PC-9 (cell line): ENCODE measurements at regions not wholly inside any gene's neighbourhood (a gene's known extent, or its start where the extent isn't known, plus 50 kb on each side); places are given as distances from the start of the nearest gene placed in this dataset.

Source experiments
- BruUV-seq: library from RNA; stranded (reverse); fragments of 400-500 nt; replicated peaks from 2 replicates; lab custom pipeline; 2021; lab: Mats Ljungman, UMichigan
- CTCF ChIA-PET: fragments of 300-600 bp; sonication (Branson Sonifier 250); formaldehyde crosslinking; loops from one replicate; lab custom pipeline; 2022; ENCODE audit warnings: antibody characterized with exemption; lab: Charles Lee
- POLR2A ChIA-PET: fragments of 300-600 bp; sonication (Branson Sonifier 250); formaldehyde crosslinking; loops from one replicate; lab custom pipeline; 2022; ENCODE audit warnings: antibody characterized with exemption; ENCODE audit not compliant: unreplicated experiment; lab: Charles Lee
- DNase-seq, 2 experiments: peaks; one replicate each; pipeline versions ENCODE4 v3.0.0 to v3.0.0-alpha.2; 2015 to 2022; ENCODE audit warnings: mixed read lengths in 1 of 2
- H2AFZ ChIP-seq: fragments of 200-600 bp; sonication (generic); 2 replicates; pipeline ENCODE4 v1.8.1; 2017; ENCODE audit warnings: antibody characterized with exemption
- H3F3A ChIP-seq: fragments of 200-600 bp; sonication (generic); 2 replicates; pipeline ENCODE4 v1.8.1; 2017; ENCODE audit warnings: antibody characterized with exemption, mild to moderate bottlenecking, low read depth; ENCODE audit not compliant: insufficient read depth
- H3K27ac ChIP-seq: fragments of 200-600 bp; sonication (generic); 2 replicates; pipeline ENCODE4 v1.6.1; 2016; ENCODE audit warnings: mixed run types
- H3K27me3 ChIP-seq: fragments of 200-600 bp; sonication (generic); 2 replicates; pipeline ENCODE4 v1.6.1; 2016; ENCODE audit warnings: low read depth, mixed run types; ENCODE audit not compliant: insufficient read depth
- H3K36me3 ChIP-seq: fragments of 200-600 bp; sonication (generic); 2 replicates; pipeline ENCODE4 v1.6.1; 2016; ENCODE audit warnings: low read depth, mixed run types
- H3K4me1 ChIP-seq: fragments of 200-600 bp; sonication (generic); replicated peaks from 2 replicates; pipeline ENCODE4 v1.6.1; 2016; ENCODE audit warnings: mixed run types; ENCODE audit not compliant: insufficient read depth
- H3K4me2 ChIP-seq: fragments of 200-600 bp; sonication (generic); 2 replicates; pipeline ENCODE4 v1.6.1; 2017; ENCODE audit warnings: mixed run types
- H3K4me3 ChIP-seq: fragments of 200-600 bp; sonication (generic); 2 replicates; pipeline ENCODE4 v1.6.1; 2016; ENCODE audit warnings: mixed run types
- H3K79me2 ChIP-seq: fragments of 200-600 bp; sonication (generic); 2 replicates; pipeline ENCODE4 v1.6.1; 2017; ENCODE audit warnings: low read depth, mixed run types
- H3K9me2 ChIP-seq: fragments of 200-600 bp; sonication (generic); 2 replicates; pipeline ENCODE4 v1.8.1; 2017; ENCODE audit warnings: mild to moderate bottlenecking; ENCODE audit not compliant: insufficient read depth
- H3K9me3 ChIP-seq: fragments of 200-600 bp; sonication (generic); 2 replicates; pipeline ENCODE4 v1.8.1; 2016; ENCODE audit warnings: low read depth; ENCODE audit not compliant: insufficient read depth
- H4K20me1 ChIP-seq: fragments of 200-600 bp; sonication (generic); 2 replicates; pipeline ENCODE4 v1.8.1; 2017; ENCODE audit not compliant: insufficient read depth
- EZH2 ChIP-seq: fragments of 200-600 bp; sonication (generic); IDR thresholded peaks from 2 replicates; pipeline ENCODE4 v1.8.0; 2017; ENCODE audit warnings: antibody characterized with exemption, low read depth
- intact Hi-C: fragments of 100-400 bp; cut with micrococcal nuclease; formaldehyde crosslinking; loops from one replicate; pipeline ENCODE4 v1.10.0; 2022; ENCODE audit not compliant: unreplicated experiment
- TF ChIP-seq, protein P1 (sequence below): fragments of 200-600 bp; sonication (generic); conservative IDR thresholded peaks from 2 replicates; pipeline ENCODE4 v1.6.1; 2017; ENCODE audit warnings: mixed run types, antibody characterized with exemption, mild to moderate bottlenecking, moderate library complexity

DNA sequence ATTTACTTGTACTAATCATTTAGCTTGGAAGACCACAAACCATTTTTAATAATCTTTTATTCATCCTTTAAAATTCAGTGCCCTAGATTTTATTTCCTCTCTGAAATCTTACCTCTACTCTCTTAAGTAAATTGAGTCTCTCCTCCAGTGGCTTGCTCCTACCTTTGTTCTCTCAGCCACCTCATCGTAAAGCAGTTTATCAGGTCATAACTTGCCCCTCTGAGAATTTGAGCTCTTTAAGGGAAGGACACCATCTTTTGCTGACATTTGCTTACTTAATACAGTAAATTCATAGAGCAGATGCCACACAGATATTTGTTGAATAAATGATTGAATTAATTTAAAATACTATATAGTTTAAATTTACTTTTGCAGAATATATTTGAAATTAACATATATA lies 794.3 kb downstream of the C12orf50 start:
- Histone ChIP-seq H3K4me3 (no peak overlapping the region), H2AFZ (no peak overlapping the region), H3K9me2 (no peaks in the 10 kb centered on the region; the same call in 1 of the 2 replicates), H3K9me3 (no peaks in the 10 kb centered on the region), H3K4me1 (no peaks in the 10 kb centered on the region), H3K27me3 (no peaks in the 10 kb centered on the region), H3K79me2 (no peaks in the 10 kb centered on the region), H3K36me3 (no peaks in the 10 kb centered on the region), H3K4me2 (no peak overlapping the region), H4K20me1 (no peaks in the 10 kb centered on the region), H3K27ac (no peak overlapping the region), H3F3A (no peaks in the 10 kb centered on the region)
- DNase-seq = no peak
- BruUV-seq = no TSS peak
- ChIA-PET CTCF (no interaction called here), POLR2A (no interaction called here)
- intact Hi-C loops = no loop called here
- no peak for TF ChIP-seq EZH2
- TF ChIP-seq, protein P1, sequence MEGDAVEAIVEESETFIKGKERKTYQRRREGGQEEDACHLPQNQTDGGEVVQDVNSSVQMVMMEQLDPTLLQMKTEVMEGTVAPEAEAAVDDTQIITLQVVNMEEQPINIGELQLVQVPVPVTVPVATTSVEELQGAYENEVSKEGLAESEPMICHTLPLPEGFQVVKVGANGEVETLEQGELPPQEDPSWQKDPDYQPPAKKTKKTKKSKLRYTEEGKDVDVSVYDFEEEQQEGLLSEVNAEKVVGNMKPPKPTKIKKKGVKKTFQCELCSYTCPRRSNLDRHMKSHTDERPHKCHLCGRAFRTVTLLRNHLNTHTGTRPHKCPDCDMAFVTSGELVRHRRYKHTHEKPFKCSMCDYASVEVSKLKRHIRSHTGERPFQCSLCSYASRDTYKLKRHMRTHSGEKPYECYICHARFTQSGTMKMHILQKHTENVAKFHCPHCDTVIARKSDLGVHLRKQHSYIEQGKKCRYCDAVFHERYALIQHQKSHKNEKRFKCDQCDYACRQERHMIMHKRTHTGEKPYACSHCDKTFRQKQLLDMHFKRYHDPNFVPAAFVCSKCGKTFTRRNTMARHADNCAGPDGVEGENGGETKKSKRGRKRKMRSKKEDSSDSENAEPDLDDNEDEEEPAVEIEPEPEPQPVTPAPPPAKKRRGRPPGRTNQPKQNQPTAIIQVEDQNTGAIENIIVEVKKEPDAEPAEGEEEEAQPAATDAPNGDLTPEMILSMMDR = no peak

DNA sequence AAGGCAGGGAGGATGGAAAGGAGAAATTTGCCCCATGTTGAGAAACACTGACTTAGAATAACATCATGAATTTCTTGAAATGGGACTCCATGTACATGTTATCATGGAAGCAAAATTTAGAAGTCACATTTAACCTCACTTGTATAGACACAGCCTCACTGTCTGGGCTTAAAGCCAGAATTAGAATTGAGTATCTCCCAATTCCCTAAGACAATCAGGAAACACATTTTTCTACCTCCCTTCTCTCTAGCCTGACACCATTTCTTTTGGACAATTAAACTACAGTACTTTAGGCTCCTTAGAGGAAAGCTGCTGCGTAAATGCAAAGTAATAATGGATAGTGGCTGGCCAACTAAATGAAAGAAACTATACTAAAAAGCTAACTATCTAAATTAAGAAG lies 795.5 kb downstream of the C12orf50 start:
- Histone ChIP-seq H2AFZ (no peak overlapping the region), H3K4me3 (no peak overlapping the region), H3K79me2 (no peaks in the 10 kb centered on the region), H3F3A (no peaks in the 10 kb centered on the region), H4K20me1 (no peaks in the 10 kb centered on the region), H3K36me3 (no peaks in the 10 kb centered on the region), H3K4me2 (no peak overlapping the region), H3K4me1 (no peaks in the 10 kb centered on the region), H3K9me3 (no peaks in the 10 kb centered on the region), H3K9me2 (no peaks in the 10 kb centered on the region; the same call in 1 of the 2 replicates), H3K27ac (no peak overlapping the region), H3K27me3 (no peaks in the 10 kb centered on the region)
- ChIA-PET POLR2A (no interaction called here), CTCF (no interaction called here)
- TF ChIP-seq, protein P1 = no peak
- TF ChIP-seq EZH2 = no peak
- no TSS peak for BruUV-seq
- intact Hi-C loops = no loop called here
- DNase-seq = no peak

DNA sequence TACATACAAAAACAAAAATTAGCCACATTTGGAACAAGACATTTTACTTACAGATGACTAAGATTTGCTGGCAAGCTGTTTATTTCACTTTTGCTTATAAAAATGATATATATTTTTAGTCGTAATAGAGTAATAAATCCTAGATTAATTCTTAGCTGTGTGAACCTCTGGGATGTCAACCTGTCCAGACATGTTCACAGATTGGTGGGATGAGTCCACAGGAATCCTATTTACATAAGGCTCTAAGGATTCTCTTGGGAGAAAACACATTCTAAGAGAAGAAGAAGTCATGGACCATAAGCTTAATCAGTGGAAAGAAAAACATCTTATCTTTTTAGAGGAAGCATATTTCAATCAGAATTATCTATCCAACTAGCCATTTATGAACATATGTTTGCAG lies 797.4 kb downstream of the C12orf50 start:
- no peak overlapping the region for H3K4me2 ChIP-seq
- H3K4me1 ChIP-seq = no peaks in the 10 kb centered on the region
- H3F3A ChIP-seq = no peaks in the 10 kb centered on the region
- H3K79me2 ChIP-seq = no peaks in the 10 kb centered on the region
- no peak for DNase-seq
- H3K36me3 ChIP-seq = no peaks in the 10 kb centered on the region
- H3K27ac ChIP-seq = no peak overlapping the region
- no peaks in the 10 kb centered on the region for H4K20me1 ChIP-seq
- ChIA-PET CTCF (no interaction called here), POLR2A (no interaction called here)
- intact Hi-C loops = no loop called here
- BruUV-seq = no TSS peak
- TF ChIP-seq, protein P1 = no peak
- no peak for TF ChIP-seq EZH2
- no peak overlapping the region for H2AFZ ChIP-seq
- H3K4me3 ChIP-seq = no peak overlapping the region
- H3K9me2 ChIP-seq = no peaks in the 10 kb centered on the region
- no peaks in the 10 kb centered on the region for H3K9me3 ChIP-seq
- no peaks in the 10 kb centered on the region for H3K27me3 ChIP-seq
